22Rv1 (cell line): ENCODE measurements at regions not wholly inside any gene's neighbourhood (a gene's known extent, or its start where the extent isn't known, plus 50 kb on each side); places are given as distances from the start of the nearest gene placed in this dataset.

ENCODE experiments used
- ZFX ChIP-seq: fragments of 450-650 bp; IDR thresholded peaks from 2 replicates; pipeline ENCODE4 v1.6.1; 2017; ENCODE audit warnings: antibody characterized with exemption, borderline replicate concordance
- TF ChIP-seq, protein P1 (sequence below): fragments of 450-650 bp; IDR thresholded peaks from 2 replicates; pipeline ENCODE4 v1.5.1; 2017; ENCODE audit warnings: mild to moderate bottlenecking

- TF ChIP-seq, protein P1, sequence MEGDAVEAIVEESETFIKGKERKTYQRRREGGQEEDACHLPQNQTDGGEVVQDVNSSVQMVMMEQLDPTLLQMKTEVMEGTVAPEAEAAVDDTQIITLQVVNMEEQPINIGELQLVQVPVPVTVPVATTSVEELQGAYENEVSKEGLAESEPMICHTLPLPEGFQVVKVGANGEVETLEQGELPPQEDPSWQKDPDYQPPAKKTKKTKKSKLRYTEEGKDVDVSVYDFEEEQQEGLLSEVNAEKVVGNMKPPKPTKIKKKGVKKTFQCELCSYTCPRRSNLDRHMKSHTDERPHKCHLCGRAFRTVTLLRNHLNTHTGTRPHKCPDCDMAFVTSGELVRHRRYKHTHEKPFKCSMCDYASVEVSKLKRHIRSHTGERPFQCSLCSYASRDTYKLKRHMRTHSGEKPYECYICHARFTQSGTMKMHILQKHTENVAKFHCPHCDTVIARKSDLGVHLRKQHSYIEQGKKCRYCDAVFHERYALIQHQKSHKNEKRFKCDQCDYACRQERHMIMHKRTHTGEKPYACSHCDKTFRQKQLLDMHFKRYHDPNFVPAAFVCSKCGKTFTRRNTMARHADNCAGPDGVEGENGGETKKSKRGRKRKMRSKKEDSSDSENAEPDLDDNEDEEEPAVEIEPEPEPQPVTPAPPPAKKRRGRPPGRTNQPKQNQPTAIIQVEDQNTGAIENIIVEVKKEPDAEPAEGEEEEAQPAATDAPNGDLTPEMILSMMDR, result no peak
- TF ChIP-seq ZFX, result no peak
These were observed 635.7 kb upstream of the FAM98A start for GRCh38 chr2:34234823-34235222.
